Glomerular visceral epithelial cell (primary cell): ENCODE measurements at regions not wholly inside any gene's neighbourhood (a gene's known extent, or its start where the extent isn't known, plus 50 kb on each side); places are given as distances from the start of the nearest gene placed in this dataset.
"Not testable (repeated sequence)": the region's sequence is repeated elsewhere in the genome, so short reads cannot be mapped to it uniquely, and the experiment has no call there.

Experiments used
- DNase-seq: peaks from one replicate; pipeline ENCODE4 v3.0.0-alpha.2; 2016; ENCODE audit errors: extremely low spot score

GRCh38 chr18:66300141-66300540 is 303.7 kb downstream of the CDH19 start:
- DNase-seq, result no peak

- no peak for DNase-seq
These were observed 323.4 kb downstream of the CDH19 start for GRCh38 chr18:66280470-66280869.

- DNase-seq, result no peak
These were observed 331.9 kb downstream of the CDH19 start for GRCh38 chr18:66271962-66272361.

GRCh38 chr18:66264130-66264529 is 339.8 kb downstream of the CDH19 start:
- DNase-seq, result no peak

- no peak for DNase-seq
These were observed 349.8 kb downstream of the CDH19 start for GRCh38 chr18:66254121-66254520.

DNA sequence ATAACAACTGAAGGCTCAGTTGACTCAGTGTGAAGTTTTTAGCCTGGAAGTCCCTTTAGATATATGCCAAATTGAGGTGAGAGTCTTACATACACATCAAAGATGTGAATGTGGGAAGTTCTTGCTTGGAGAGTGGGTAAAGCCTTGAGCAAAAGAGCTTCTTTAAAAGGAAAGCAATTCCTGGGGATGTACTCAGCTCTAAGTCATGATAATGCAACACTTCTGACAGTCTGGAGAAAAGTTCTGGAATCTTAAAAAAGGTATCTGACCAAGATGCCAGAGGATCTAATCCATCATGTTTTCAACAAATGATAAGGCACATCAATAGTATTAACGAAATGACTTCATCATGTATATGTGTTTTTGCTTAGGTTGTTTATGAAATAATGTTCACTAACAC is 351.2 kb downstream of the CDH19 start:
- DNase-seq, result no peak

DNA sequence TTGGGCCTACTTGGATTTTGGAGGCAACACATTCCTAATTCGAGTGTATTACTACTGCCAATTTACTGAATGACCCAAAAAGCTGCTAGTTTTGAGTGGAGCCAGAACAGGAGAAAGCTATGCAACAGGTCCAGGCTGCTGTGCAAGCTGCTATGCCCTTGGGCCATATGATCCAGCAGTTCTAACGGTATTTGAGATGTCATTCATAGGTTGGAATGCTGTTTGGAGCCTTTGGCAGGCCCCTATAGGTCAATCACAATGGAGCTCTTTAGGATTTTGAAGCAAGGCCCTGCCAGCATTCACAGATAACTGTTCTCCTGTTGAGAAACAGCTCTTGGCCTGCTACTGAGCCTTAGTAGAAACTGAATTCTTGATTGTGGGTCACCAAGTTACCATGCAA is 368.7 kb downstream of the CDH19 start:
- DNase-seq, result no peak

DNA sequence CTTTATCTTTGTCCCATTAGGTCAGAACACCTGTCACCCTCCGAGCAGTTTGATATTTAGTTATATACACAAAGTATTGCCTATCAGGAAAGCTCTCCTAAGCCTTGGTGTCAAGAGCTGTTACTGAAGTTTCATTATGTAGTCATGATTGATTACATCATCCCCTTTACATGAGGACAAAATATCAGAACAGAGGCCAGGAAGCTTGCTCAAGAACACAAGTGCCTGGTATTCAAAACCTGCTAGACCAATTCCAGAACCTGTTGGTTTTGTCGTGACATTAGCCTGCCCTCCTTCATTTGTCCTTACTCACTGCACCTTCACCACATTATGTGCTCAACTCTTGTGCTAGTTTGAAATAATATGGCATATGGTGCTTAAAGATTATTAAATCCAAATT is 377.1 kb downstream of the CDH19 start:
- no peak for DNase-seq

GRCh38 chr18:66223317-66223716 is 380.6 kb downstream of the CDH19 start:
- not testable (repeated sequence) for DNase-seq

- DNase-seq, result no peak
These were observed 381.7 kb downstream of the CDH19 start for GRCh38 chr18:66222174-66222573.

GRCh38 chr18:66219817-66220216 is 384.1 kb downstream of the CDH19 start:
- no peak for DNase-seq

DNA sequence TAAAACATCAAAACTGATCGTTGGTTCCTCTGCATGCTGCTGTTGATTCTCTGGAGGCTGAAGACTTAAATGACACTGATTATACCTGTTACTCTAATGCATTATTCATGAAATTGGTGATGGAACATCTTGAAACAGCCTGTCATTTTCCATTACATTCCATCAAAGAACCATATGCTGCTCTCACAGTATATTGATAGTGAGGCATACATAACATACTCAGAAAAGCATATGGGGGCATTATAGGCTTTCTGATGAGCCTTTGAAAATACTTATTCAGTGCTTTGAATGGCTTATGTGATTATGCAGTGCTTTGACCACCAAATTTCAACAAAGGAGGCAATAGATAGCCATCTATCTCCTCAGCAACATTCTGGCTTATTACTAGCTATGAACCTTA is 392.1 kb downstream of the CDH19 start:
- DNase-seq, result no peak

GRCh38 chr18:66210875-66211274 is 393.0 kb downstream of the CDH19 start:
- no peak for DNase-seq

DNA sequence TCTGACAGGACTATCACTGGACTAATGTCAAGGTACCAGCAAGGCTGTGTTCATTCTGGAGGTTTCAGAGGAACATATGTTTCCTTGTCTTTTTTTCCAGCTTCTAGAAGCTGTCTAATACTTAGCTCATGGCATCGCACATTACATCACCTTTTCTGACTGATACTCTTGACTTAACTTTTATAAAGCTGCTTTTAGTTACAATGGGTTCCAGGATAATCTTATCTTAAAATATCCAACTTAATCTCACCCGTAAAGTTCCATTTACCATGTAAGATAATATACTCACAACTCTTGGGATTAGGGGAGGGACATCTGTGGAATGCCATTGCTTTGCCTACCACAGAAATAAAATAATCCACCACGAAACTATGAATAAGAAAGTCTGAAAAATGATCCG is 394.2 kb downstream of the CDH19 start:
- DNase-seq, result no peak

DNA sequence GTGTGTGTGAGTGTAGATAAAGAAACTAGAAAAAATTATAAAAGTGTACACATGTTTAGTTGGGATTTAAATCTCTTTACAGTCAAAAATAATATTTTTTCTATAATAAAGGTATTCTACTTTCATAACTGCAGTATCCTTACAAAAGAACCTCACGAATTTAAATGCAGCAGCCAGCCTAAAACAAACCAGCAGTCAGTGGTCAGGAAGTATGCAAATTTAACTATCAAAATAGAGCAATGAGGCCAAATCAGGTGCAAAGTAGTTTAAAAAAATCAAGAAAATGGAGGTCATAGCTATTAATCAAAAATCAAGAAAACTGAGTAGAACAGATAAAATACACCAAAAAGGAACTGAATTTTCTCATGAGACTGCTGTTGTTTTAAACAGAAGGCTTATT is 407.1 kb downstream of the CDH19 start:
- DNase-seq, result no peak

DNA sequence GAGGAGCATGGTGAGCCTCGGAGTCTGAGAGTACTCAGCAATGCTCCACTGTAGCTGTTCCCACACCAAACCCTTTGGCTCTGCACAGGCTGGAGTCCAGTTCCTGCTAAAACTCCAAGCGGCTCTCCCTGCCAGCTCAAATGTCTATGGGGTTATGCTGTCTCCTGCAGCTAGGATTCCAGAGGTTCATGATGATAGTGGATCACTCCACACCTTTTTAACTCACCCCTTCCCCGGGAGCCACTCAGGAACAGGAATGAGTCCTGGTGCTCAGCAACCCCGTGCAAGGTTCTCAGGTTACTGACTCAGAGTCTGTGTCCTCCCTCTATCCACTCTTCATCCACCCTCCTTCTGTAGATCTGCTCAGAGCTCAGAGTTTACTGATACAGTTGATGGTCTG is 410.0 kb downstream of the CDH19 start:
- no peak for DNase-seq

DNA sequence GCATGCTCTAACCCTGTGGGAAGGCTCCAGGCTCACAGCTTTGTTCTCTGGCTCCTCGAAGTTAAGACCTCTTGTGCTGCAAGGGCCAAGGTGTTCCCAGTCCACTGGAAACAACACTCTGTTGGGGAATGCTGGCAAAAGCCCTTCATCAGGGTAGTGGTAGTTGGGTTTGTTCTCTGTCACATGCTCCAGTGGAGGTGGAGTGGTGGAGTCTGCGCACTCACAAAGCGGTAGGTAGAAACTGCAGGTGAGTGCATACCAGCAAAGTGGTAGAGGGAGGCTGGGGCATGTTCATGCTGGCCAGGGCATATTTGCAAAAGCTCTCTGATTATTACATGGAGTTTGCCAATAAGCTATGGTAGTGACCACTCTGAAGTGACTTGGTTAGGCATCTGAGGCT is 410.5 kb downstream of the CDH19 start:
- no peak for DNase-seq

- no peak for DNase-seq
These were observed 417.9 kb downstream of the CDH7 start for GRCh38 chr18:66168685-66169235.

DNA sequence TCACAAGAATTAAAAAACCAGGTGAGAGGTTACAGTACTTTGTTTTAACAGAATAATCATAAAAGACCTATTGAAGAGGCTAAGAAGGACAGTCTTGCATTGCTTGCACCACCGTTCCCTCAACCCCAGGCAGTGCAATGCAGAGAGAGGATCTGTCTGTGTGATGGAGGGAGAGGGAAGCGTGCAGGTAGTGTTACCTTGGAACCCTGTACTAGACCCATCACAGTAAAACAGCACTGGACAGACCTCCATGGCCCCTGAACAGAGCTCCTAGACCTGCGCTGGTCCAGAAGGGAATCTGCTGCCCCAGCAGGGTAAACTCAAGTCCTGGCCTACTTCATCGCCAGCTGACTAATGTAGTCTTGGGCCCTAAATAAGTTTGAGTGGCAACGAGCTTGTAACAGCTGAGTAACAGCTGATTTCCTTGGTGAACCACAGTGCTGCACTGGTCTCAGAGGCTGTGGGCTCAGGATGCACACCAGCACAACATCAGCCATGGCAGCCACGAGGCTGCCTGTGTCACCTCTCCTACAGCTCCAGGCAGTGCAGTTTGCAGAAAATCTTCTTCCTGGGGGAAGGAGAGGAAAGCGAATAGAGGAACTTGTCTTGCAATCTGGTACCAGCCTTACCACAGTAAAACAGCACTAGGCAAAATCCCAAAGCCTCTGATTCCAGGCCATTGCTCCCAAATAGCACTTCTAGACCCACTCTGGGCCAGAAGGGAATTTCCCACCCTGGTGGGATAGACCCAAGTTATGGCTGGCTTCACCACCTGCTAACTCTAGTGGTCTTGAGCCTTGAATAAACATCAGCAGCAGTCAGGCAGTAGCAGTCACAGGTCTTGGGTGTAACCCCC is 417.2 kb downstream of the CDH7 start:
- DNase-seq, result no peak

DNA sequence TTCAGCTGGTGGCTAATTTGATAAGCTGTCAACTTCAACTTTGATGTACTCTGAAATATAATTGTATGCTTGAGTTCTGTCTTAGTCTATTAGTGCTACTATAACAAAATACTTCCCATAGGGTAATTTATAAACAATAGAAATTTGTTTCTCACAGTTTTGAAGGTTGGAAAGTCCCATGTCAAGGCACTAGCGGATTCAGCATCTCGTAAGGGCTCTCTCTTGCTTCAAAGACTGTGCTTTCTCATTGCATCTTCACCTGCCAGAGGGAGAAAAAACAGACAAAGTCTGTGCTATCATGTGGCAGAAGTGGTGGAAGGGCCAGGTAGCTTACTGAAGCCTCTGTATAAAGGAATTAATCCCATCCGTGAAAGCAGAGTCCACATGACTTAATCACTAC is 409.2 kb downstream of the CDH7 start:
- no peak for DNase-seq

- DNase-seq, result no peak
These were observed 408.6 kb downstream of the CDH7 start for GRCh38 chr18:66159451-66159850.

- DNase-seq, result no peak
These were observed 406.3 kb downstream of the CDH7 start for GRCh38 chr18:66156946-66157687.

DNA sequence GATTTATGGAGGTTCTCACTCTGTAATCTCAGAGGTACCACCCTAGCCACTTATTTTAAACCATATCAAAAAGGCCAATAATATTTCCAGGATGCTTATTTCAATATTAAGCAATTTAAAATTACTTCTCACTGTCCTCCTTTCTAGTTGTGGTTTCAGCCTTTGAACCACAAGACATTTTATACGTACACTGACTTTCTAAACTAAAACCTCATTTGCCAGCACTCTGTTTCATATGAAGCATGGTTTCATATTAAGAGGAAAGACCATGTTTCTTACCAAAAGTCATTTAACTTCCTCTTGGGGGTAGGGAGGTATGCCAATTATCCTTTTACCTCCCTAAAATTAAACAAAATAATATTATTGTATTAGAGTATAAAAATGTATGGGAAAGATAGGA is 399.8 kb downstream of the CDH7 start:
- no peak for DNase-seq
